Esophagus mucosa (tissue), 1 donor: ENCODE measurements at regions not wholly inside any gene's neighbourhood (a gene's known extent, or its start where the extent isn't known, plus 50 kb on each side); places are given as distances from the start of the nearest gene placed in this dataset.
A peak's percentile ranks its signal among the peaks of the same experiment; 100 is the strongest.
"Not testable (repeated sequence)": the region's sequence is repeated elsewhere in the genome, so short reads cannot be mapped to it uniquely, and the experiment has no call there.

Experiments used
- ATAC-seq: fragments of 200-7000 bp; cut with Tn5 transposase; one replicate; pipeline ENCODE4 v1.9.1; 2020
- donor health status: DM: yes; HTN: yes; CAD: no.

GRCh38 chr10:42533866-42534265, 104.5 kb downstream of the ZNF33B start:
- not testable (repeated sequence) for ATAC-seq

- ATAC-seq, result no peak
These were observed 105.4 kb downstream of the ZNF33B start for GRCh38 chr10:42532996-42533395.

GRCh38 chr10:42523098-42523497, 115.3 kb downstream of the ZNF33B start:
- no peak for ATAC-seq

DNA sequence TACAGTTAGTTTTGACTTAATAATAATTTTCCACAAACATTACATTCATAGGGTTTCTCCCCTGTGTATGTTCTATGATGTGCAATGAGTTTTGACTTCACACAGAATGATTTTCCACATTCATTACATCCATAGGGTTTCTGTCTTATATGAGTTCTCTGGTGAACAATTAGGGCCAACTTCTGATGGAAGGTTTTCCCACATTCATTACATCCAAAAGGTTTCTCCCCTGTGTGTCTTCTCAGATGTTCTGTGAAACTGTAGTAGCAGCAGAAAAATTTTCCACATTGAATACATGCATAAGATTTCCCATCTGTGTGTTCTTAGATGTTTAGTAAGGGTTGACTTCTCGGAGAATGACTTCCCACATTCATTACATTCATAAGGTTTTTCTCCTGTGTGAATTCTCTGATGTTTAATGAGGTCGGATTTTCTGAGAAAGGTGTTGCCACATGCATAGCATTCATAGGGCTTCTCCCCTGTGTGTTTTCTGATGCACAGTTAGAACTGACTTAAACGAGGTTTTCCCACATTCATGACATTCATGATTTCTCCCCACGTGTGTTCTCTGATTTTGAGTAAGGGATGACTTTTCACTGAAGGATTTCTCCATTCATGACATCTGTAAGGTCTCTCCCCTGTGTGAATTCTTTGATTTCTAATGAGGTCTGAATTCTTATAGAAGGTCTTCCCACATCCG, 118.5 kb downstream of the ZNF33B start:
- no peak for ATAC-seq

DNA sequence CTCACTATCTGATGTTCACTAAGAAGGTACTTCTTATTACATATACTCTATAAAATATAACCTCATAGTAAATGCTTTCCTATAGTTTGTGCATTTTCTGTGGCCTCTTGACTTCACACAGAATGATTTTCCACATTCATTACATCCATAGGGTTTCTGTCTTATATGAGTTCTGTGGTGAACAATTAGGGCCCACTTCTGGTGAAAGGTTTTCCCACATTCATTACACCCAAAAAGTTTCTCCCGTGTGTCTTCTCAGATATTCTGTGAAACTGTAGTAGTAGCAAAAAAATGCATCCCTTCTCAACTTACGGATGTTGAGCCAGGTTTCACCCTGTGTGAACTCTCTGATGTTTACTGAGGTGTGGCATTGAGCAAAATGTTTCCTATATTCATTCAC, 119.3 kb downstream of the ZNF33B start:
- ATAC-seq, result no peak

DNA sequence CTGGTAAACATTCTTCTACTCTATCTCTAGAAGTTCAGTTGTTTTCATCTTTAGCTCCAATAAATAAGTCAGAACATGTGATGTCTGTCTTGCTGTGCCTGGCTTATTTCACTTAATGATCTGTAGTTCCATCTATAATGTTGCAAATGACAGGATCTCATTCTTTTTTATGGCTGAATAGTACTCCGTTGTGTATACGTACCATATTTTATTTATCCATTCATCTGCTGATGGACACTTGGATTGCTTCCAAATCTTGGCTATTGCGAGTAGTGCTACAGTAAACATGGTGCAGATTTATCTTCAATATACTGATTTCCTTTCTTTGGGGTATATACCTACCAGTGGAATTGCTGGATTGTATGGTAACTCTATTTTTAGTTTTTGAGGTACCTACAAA, 124.4 kb downstream of the ZNF33B start:
- no peak for ATAC-seq

GRCh38 chr10:42491801-42492200, 146.6 kb downstream of the ZNF33B start:
- no peak for ATAC-seq

- no peak for ATAC-seq
These were observed 147.3 kb downstream of the ZNF33B start for GRCh38 chr10:42491001-42491592.

- ATAC-seq, result no peak
These were observed 148.0 kb downstream of the ZNF33B start for GRCh38 chr10:42490368-42490767.

DNA sequence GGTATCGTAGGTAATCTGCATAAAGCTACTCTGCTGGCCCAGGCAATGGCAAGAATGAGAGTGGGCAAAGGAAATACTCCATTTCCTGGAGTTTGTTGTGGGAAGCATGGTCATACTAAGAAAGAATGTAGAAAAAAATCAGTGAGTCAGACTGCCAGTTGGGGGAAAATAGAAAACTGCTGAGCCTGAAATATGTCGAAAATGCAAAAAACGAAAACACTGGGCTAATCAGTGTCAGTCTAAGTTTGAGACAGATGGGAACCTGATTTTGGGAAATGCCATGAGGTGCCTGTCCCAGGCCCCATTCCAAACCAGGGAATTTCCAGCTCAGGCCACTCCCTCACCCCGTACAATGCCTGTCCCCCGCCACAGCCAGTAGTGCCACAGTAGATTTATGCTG, 150.0 kb downstream of the ZNF33B start:
- ATAC-seq, result no peak

DNA sequence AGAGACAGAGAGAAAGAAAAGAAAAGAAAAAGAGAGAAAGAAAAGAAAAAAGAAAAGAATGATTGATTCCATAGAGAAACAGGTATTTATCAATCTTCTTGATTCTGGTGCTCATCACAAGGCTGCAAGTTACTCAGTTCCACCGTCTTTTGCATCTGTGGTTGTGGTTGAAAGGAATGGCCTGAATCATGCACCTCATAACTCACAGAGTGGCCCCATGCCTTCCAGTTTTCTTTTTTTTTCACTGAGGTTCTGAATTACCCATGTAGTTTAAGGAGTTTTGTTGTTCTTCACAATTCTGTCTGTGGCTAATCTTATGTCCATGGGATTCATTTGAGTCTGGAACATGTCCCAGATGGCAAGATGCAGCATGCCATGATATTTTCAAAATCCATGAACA, 156.0 kb downstream of the ZNF33B start:
- no peak for ATAC-seq

GRCh38 chr10:42479057-42479456, 159.3 kb downstream of the ZNF33B start:
- ATAC-seq, result no peak

GRCh38 chr10:42477170-42477569, 161.2 kb downstream of the ZNF33B start:
- no peak for ATAC-seq

- ATAC-seq, result peak; percentile 13
These were observed 162.3 kb downstream of the ZNF33B start for GRCh38 chr10:42476101-42476500.

- ATAC-seq, result peak; percentile 62
These were observed 162.9 kb downstream of the ZNF33B start for GRCh38 chr10:42475168-42476098.

DNA sequence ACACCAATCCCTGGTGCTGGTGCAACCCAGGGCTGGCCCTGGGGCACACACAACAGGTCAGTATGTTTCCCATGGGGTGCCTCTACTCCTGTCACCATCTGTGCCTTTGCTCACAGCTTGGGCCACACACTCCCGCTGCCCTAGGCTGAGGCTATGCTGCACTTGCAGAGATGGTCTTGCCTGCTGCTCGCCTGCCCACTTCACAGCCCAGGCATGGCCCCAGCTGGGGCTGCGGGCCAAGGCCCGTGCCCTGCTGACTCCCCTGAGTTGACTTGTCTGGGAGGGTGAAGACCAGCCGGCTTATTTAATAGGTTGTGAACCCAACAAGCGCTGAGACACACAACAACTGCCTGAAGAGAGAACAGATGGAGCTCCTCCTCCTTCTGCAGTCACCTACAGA, 184.1 kb downstream of the ZNF33B start:
- no peak for ATAC-seq

- ATAC-seq, result no peak
These were observed 207.3 kb downstream of the ZNF33B start for GRCh38 chr10:42431095-42431494.

GRCh38 chr10:42428534-42428933, 209.8 kb downstream of the ZNF33B start:
- ATAC-seq, result no peak

DNA sequence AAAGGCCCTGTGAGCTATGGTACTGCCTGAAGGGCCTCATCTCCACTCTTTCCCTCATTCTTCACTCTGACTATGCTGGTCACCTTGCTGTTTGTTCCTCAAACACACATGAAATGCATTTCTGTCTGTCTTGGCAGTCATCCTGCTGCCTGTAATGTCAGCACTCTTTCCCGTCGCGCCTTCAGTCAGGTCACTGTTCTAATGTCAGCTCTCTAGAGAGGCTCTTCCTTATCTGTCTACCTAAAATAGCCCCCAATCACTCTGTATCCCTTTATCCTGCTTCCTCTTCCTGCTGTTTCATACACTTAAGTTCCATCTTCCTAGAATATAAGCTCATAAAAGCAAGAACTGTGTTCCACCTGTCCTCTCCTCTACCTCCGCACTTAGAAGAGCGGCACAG, 215.5 kb downstream of the ZNF33B start:
- ATAC-seq, result no peak

DNA sequence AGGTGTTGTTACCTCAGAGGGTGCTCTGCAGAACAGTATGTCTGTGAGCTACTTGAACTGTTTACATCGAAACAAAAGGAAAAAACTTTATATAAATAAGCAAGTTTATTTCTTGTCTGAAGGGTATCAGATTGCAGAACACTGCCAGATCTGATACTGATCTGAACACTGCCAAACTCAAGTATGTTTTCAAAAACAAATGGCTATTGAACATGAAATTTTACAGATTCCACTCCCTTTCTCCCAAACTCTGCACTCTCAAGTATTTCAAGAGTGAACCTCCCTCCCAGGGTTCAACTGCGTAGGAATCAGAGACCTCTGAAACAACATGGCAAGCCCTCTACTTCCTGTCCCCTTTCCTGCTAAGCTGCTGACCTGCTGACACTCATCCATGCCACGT, 216.6 kb downstream of the ZNF33B start:
- no peak for ATAC-seq

GRCh38 chr10:42419789-42420188, 218.6 kb downstream of the ZNF33B start:
- ATAC-seq, result no peak

GRCh38 chr10:42380926-42381547, 257.3 kb downstream of the ZNF33B start:
- ATAC-seq, result no peak
